ENCODE measurements at regions not wholly inside any gene's neighbourhood (a gene's known extent, or its start where the extent isn't known, plus 50 kb on each side); places are given as distances from the start of the nearest gene placed in this dataset.

DNA sequence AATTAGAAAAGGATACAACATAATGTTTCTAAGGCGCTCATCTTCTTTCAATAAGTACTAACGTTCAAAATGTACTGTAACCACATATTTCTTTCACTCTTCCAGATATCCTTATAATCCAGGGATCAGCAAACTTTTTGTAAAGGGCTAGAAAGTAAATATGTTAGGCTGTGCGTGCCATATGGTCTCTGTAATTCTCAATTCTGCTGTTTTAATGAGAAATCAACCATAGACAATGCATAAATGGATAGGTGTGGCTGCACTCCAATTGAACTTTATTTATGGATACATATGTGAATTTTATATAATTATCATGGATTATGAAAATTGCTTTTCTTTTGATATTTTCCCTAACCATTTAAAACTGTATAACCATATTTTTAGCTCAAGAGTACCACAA, 459.4 kb downstream of the EPHA4 start:
- Histone ChIP-seq H3K4me2 (ENCODE audit: low read depth, low read length) (no peak overlapping the region), H2AFZ (ENCODE audit: low read length) (no peak overlapping the region), H3K36me3 (replicated peaks in 1 of 2; ENCODE audit: control insufficient read depth in 1 of 2, insufficient read depth in 2 of 2, low read length in 2 of 2) (no peaks in the 10 kb centered on the region), H4K20me1 (ENCODE audit: insufficient read depth, low read length) (no peaks in the 10 kb centered on the region), H3K4me3 (replicated peaks in 1 of 3; ENCODE audit: insufficient read depth in 1 of 3, low read depth in 2 of 3, low read length in 3 of 3) (no peak overlapping the region), H3K9ac (ENCODE audit: insufficient read depth, low read depth, low read length) (no peak overlapping the region), H3K27ac (ENCODE audit: extremely low read length, insufficient read depth, low read length) (no peak overlapping the region), H3K9me3 (ENCODE audit: low read length) (no peaks in the 10 kb centered on the region), H3K27me3 (ENCODE audit: control insufficient read depth in 1 of 2, insufficient read depth in 2 of 2, low read length in 2 of 2) (no peaks in the 10 kb centered on the region), H3K4me1 (ENCODE audit: insufficient read depth, low read length) (no peaks in the 10 kb centered on the region), H3K79me2 (ENCODE audit: insufficient read depth, low read length) (no peaks in the 10 kb centered on the region)
- FAIRE-seq (no peak), ATAC-seq (no peak), DNase-seq (ENCODE audit: low spot score) (no peak)
- ChIA-PET CTCF (ENCODE audit: low intra/inter-chr PET ratio, low total read pairs) (no interaction called here), POLR2A (no interaction called here)
- in situ Hi-C loops (cut with HindIII; ENCODE audit: extremely low pct_ligation_motif_present, low pct_unique_long_range_greater_than_20kb) = no loop called here
- no TSS peak for BruUV-seq (replicated peaks)
- 3% methylated on average over 3 of the region's 3 CpGs for WGBS (ENCODE audit: low lambda C conversion rate)
- TF ChIP-seq ZBTB49 (CRISPR knock-in tag; IDR thresholded peaks at IDR 0.05; ENCODE audit: borderline replicate concordance) (no peak), ELF3 (CRISPR knock-in tag; IDR thresholded peaks at IDR 0.05) (no peak), ZC3H4 (CRISPR knock-in tag; IDR thresholded peaks at IDR 0.05; ENCODE audit: borderline replicate concordance) (no peak), ARID5B (CRISPR knock-in tag; IDR thresholded peaks at IDR 0.05) (no peak), ZSCAN9 (CRISPR knock-in tag; IDR thresholded peaks at IDR 0.05; ENCODE audit: borderline replicate concordance) (no peak), MAX (IDR thresholded peaks at IDR 0.05) (no peak), YY1 (IDR thresholded peaks at IDR 0.05; ENCODE audit: insufficient read depth, insufficient replicate concordance, low read depth, low read length) (no peak), PAWR (CRISPR knock-in tag; IDR thresholded peaks at IDR 0.05; ENCODE audit: borderline replicate concordance) (no peak)
- TF ChIP-seq, protein P1, sequence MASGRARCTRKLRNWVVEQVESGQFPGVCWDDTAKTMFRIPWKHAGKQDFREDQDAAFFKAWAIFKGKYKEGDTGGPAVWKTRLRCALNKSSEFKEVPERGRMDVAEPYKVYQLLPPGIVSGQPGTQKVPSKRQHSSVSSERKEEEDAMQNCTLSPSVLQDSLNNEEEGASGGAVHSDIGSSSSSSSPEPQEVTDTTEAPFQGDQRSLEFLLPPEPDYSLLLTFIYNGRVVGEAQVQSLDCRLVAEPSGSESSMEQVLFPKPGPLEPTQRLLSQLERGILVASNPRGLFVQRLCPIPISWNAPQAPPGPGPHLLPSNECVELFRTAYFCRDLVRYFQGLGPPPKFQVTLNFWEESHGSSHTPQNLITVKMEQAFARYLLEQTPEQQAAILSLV (CRISPR knock-in tag; IDR thresholded peaks at IDR 0.05; ENCODE audit: borderline replicate concordance) = no peak
- intact Hi-C loops (cut with micrococcal nuclease; ENCODE audit: unreplicated experiment) = no loop called here
